ENCODE measurements at regions not wholly inside any gene's neighbourhood (a gene's known extent, or its start where the extent isn't known, plus 50 kb on each side); places are given as distances from the start of the nearest gene placed in this dataset.

DNA sequence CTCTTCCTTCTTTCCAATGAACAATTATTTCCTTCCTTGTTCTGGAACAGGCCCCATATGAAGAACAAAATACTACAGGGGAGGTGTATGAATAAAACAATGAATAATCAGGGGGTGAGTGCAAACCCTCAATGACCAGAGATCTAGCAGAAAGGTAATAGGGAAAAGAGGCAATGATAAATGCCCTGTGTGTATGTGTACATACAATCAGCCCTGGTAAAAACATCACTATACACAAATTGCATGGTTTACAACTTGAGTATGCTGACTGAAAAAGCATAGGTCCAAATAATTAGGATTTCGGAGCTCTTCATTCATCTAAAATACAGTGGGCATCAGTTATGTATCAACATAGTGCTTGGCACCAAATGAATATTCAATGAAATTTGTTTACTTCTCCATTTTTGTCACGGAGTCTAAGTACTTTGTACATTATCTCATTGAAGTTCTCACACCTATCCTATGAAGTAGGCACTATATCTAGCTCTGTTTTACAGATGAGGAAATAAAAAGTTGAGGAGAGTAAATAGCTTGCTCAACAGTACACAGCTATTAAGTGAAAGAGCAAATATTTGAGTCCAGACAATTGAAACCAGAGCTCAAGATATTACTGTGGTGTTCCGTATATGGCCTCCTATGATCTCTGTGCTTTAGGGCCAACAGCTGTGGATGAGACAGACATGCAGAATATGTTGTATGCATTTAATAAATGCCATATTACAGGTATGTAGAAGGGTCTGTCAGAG is 1065.4 kb downstream of the SORCS3 start:
- H3K36me3 Mint-ChIP-seq (ENCODE audit: low read depth): no peaks in the 10 kb centered on the region
- H3K27me3 Mint-ChIP-seq: no peaks in the 10 kb centered on the region
- no peak overlapping the region for H3K27ac Mint-ChIP-seq
- no peak for ATAC-seq (replicated peaks)
- no peak overlapping the region for H3K4me3 Mint-ChIP-seq
- H3K4me1 Mint-ChIP-seq: no peaks in the 10 kb centered on the region
- H3K9me3 Mint-ChIP-seq: peaks cover 8% of the 10 kb centered on the region

DNA sequence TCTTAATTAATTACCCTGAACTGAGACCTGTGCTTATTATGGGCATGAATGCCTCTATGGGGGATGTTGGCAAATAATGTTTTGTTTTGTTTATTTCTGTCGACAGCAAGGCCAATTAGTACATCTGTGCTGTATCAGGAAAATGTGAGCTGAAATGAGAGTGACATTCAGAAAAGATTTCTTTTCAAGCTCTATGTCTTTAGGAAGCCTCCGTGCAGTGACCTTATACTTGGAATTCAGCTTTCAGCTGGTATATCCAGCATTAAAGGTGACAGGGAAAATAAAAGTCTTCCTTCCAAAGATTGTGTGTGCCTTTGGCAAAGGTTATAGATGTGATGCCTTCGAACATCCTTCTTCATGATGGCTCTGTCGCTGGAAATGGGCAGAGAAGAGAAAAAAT is 1061.1 kb downstream of the SORCS3 start:
- ATAC-seq (replicated peaks): no peak
- H3K4me3 Mint-ChIP-seq: no peak overlapping the region
- no peaks in the 10 kb centered on the region for H3K27me3 Mint-ChIP-seq
- H3K27ac Mint-ChIP-seq: no peak overlapping the region
- H3K36me3 Mint-ChIP-seq (ENCODE audit: low read depth): no peaks in the 10 kb centered on the region
- peaks cover 3% of the 10 kb centered on the region for H3K9me3 Mint-ChIP-seq
- H3K4me1 Mint-ChIP-seq: no peaks in the 10 kb centered on the region

GRCh38 chr10:105700218-105700617 is 1059.1 kb downstream of the SORCS3 start:
- Mint-ChIP-seq H3K36me3 (ENCODE audit: low read depth) (no peaks in the 10 kb centered on the region), H3K4me1 (no peaks in the 10 kb centered on the region), H3K27me3 (no peaks in the 10 kb centered on the region), H3K27ac (no peak overlapping the region), H3K4me3 (no peak overlapping the region), H3K9me3 (no peaks in the 10 kb centered on the region)
- ATAC-seq (replicated peaks): no peak

DNA sequence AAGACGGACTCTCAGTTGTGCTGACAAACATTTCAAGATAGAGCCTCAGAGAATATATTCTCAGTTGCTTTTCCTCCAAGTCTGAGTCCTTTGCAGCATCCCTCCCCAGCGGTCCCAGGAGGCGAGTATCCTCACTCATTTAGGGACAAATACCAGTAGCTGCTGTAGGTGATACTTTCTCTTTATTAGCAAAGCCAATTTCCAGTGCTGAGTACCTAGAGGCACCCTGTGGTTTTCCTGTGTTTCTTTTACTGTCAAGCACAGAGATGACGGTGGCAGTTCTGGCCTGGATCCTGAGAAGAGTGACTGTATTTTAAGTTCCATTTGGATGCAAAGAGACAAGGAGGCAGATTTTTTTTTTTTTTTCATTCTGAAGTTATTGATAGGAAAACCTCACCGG is 1058.4 kb downstream of the SORCS3 start:
- H3K36me3 Mint-ChIP-seq (ENCODE audit: low read depth): no peaks in the 10 kb centered on the region
- no peaks in the 10 kb centered on the region for H3K4me1 Mint-ChIP-seq
- H3K27me3 Mint-ChIP-seq: no peaks in the 10 kb centered on the region
- H3K4me3 Mint-ChIP-seq: no peak overlapping the region
- H3K9me3 Mint-ChIP-seq: no peaks in the 10 kb centered on the region
- ATAC-seq (replicated peaks): no peak
- H3K27ac Mint-ChIP-seq: no peak overlapping the region

DNA sequence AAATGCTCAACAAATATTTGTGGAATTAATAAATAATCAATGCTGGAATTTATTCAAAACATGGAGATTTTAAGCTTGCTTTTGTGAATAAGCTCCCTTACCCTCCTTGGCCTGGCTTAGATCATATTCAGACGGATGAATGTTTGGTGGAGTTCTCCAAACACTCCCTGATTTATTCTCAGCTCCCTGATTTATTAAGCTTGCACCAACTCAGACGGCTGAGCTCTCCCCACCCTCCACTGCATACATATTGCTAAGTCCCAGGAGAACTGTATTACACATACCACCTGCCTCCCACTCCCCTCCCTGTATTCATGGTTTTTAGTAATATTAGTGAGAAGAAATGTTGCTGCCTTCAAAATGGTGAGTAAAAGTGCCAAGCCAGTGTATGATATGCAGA is 1057.5 kb downstream of the SORCS3 start:
- no peaks in the 10 kb centered on the region for H3K9me3 Mint-ChIP-seq
- ATAC-seq (replicated peaks): no peak
- H3K4me3 Mint-ChIP-seq: no peak overlapping the region
- H3K36me3 Mint-ChIP-seq (ENCODE audit: low read depth): no peaks in the 10 kb centered on the region
- H3K27me3 Mint-ChIP-seq: no peaks in the 10 kb centered on the region
- no peaks in the 10 kb centered on the region for H3K4me1 Mint-ChIP-seq
- H3K27ac Mint-ChIP-seq: no peak overlapping the region

GRCh38 chr10:105697290-105697780 is 1056.2 kb downstream of the SORCS3 start:
- Mint-ChIP-seq H3K36me3 (ENCODE audit: low read depth) (no peaks in the 10 kb centered on the region), H3K27ac (no peak overlapping the region), H3K4me1 (no peaks in the 10 kb centered on the region), H3K4me3 (no peak overlapping the region), H3K27me3 (no peaks in the 10 kb centered on the region), H3K9me3 (no peaks in the 10 kb centered on the region)
- ATAC-seq (replicated peaks): no peak

GRCh38 chr10:105691811-105692210 is 1050.7 kb downstream of the SORCS3 start:
- no peak overlapping the region for H3K27ac Mint-ChIP-seq
- peaks cover 3% of the 10 kb centered on the region for H3K9me3 Mint-ChIP-seq
- no peaks in the 10 kb centered on the region for H3K4me1 Mint-ChIP-seq
- ATAC-seq (replicated peaks): no peak
- H3K4me3 Mint-ChIP-seq: no peak overlapping the region
- H3K27me3 Mint-ChIP-seq: no peaks in the 10 kb centered on the region
- no peaks in the 10 kb centered on the region for H3K36me3 Mint-ChIP-seq (ENCODE audit: low read depth)

DNA sequence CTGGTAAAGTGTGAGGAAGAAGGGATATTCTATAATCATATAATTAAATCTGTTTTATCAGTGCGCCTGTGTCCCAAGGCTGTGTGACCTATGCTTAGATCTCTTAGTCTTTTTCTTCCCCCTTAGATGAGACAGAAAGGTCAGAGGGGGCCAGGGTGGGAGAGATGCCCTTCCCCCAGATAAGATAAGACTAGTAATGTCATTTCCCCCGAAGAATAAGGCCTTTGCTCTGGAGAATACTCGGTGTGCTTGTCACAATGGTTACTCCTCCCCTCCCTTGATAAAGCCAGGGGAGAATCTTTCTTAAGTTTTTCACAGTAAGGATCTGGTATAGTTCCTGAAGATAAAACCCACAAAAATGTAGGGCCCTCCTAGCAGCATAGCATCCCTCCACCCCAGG is 1041.8 kb downstream of the SORCS3 start:
- no peak overlapping the region for H3K27ac Mint-ChIP-seq
- H3K36me3 Mint-ChIP-seq (ENCODE audit: low read depth): no peaks in the 10 kb centered on the region
- H3K27me3 Mint-ChIP-seq: no peaks in the 10 kb centered on the region
- no peaks in the 10 kb centered on the region for H3K4me1 Mint-ChIP-seq
- no peak for ATAC-seq (replicated peaks)
- peaks cover 35% of the 10 kb centered on the region for H3K9me3 Mint-ChIP-seq
- no peak overlapping the region for H3K4me3 Mint-ChIP-seq

GRCh38 chr10:105681051-105681450 is 1040.0 kb downstream of the SORCS3 start:
- H3K27ac Mint-ChIP-seq: no peak overlapping the region
- no peaks in the 10 kb centered on the region for H3K4me1 Mint-ChIP-seq
- ATAC-seq (replicated peaks): no peak
- H3K27me3 Mint-ChIP-seq: no peaks in the 10 kb centered on the region
- peaks cover 32% of the 10 kb centered on the region for H3K9me3 Mint-ChIP-seq
- no peaks in the 10 kb centered on the region for H3K36me3 Mint-ChIP-seq (ENCODE audit: low read depth)
- no peak overlapping the region for H3K4me3 Mint-ChIP-seq

GRCh38 chr10:105679781-105680180 is 1038.7 kb downstream of the SORCS3 start:
- Mint-ChIP-seq H3K27me3 (no peaks in the 10 kb centered on the region), H3K9me3 (peaks cover 33% of the 10 kb centered on the region), H3K4me3 (no peak overlapping the region), H3K36me3 (ENCODE audit: low read depth) (no peaks in the 10 kb centered on the region), H3K4me1 (no peaks in the 10 kb centered on the region), H3K27ac (no peak overlapping the region)
- no peak for ATAC-seq (replicated peaks)

DNA sequence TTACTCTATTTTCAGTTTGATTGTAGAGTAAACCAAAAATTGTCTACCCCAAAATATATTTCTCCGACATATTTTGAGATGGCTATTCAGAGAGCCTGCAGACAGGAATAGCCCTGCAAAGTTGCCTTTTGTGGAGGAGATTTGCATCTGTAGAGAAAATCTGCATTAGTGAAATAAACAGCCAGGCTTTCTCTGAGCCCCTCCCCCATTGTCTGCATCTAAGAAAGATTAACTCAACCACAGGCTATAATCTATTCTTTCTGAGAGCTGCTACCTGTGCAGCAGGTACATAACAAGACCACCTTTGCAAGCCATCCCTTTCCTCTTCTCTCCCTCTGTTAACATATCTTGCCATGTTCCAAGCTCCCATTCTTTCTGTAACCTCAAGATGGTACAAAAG is 1034.2 kb downstream of the SORCS3 start:
- H3K9me3 Mint-ChIP-seq: peaks cover 21% of the 10 kb centered on the region
- ATAC-seq (replicated peaks): no peak
- H3K4me1 Mint-ChIP-seq: no peaks in the 10 kb centered on the region
- H3K4me3 Mint-ChIP-seq: no peak overlapping the region
- H3K36me3 Mint-ChIP-seq (ENCODE audit: low read depth): no peaks in the 10 kb centered on the region
- H3K27me3 Mint-ChIP-seq: no peaks in the 10 kb centered on the region
- H3K27ac Mint-ChIP-seq: no peak overlapping the region

- no peak for ATAC-seq (replicated peaks)
- H3K4me3 Mint-ChIP-seq: no peak overlapping the region
- no peaks in the 10 kb centered on the region for H3K27me3 Mint-ChIP-seq
- H3K4me1 Mint-ChIP-seq: no peaks in the 10 kb centered on the region
- no peaks in the 10 kb centered on the region for H3K36me3 Mint-ChIP-seq (ENCODE audit: low read depth)
- H3K27ac Mint-ChIP-seq: no peak overlapping the region
- H3K9me3 Mint-ChIP-seq: peaks cover 20% of the 10 kb centered on the region
These were observed 1033.4 kb downstream of the SORCS3 start for GRCh38 chr10:105674448-105674847.

GRCh38 chr10:105658696-105659095 is 1017.6 kb downstream of the SORCS3 start:
- Mint-ChIP-seq H3K4me3 (no peak overlapping the region), H3K9me3 (peaks cover 12% of the 10 kb centered on the region), H3K27me3 (no peaks in the 10 kb centered on the region), H3K27ac (no peak overlapping the region), H3K4me1 (no peaks in the 10 kb centered on the region), H3K36me3 (ENCODE audit: low read depth) (no peaks in the 10 kb centered on the region)
- no peak for ATAC-seq (replicated peaks)

DNA sequence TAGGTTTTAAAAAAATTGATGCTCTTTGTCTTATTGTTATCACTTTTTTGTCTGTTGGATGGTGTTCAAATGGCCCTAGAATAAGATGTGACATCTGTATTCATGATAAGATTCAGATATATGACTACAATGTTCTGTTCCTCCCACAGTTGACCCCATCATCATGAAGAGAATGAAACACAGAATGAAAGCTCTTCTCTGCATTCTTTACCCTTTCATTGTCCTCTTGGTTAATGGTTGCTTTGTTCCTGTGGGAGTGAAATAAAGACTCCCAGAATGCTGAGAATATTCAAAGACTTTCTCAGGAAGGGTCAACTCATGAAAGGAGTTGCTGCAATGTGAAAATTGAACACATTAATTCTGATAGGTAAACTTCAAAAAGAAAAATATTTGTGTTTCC is 1015.8 kb downstream of the SORCS3 start:
- Mint-ChIP-seq H3K4me3 (no peak overlapping the region), H3K4me1 (no peaks in the 10 kb centered on the region), H3K36me3 (ENCODE audit: low read depth) (no peaks in the 10 kb centered on the region), H3K27ac (no peak overlapping the region), H3K9me3 (peaks cover 9% of the 10 kb centered on the region), H3K27me3 (no peaks in the 10 kb centered on the region)
- ATAC-seq (replicated peaks): no peak

DNA sequence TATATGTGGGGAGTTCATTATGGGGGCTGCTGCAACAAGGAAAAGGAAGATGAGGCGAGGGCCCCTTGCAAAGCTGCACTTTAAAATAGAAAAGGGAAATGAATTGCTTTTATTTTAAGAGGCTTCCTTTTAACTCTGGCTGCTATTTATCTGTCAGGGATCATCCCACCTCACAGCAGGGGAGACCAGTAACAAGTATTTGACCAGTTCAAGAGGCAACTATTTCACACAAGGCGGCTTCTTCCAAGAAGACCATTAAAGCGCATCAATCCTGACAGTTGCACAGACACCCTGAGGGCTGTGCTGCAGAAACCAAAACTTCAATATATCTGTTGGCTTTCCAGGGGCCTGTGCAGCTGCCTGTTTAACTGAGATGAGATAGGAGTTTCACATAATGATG is 1009.2 kb downstream of the SORCS3 start:
- no peak for ATAC-seq (replicated peaks)
- H3K9me3 Mint-ChIP-seq: peaks cover 7% of the 10 kb centered on the region
- no peak overlapping the region for H3K27ac Mint-ChIP-seq
- H3K4me1 Mint-ChIP-seq: no peaks in the 10 kb centered on the region
- no peaks in the 10 kb centered on the region for H3K36me3 Mint-ChIP-seq (ENCODE audit: low read depth)
- no peak overlapping the region for H3K4me3 Mint-ChIP-seq
- H3K27me3 Mint-ChIP-seq: no peaks in the 10 kb centered on the region

GRCh38 chr10:105647354-105647753 is 1006.3 kb downstream of the SORCS3 start:
- Mint-ChIP-seq H3K9me3 (peaks cover 7% of the 10 kb centered on the region), H3K27me3 (no peaks in the 10 kb centered on the region), H3K4me1 (no peaks in the 10 kb centered on the region), H3K4me3 (no peak overlapping the region), H3K36me3 (ENCODE audit: low read depth) (no peaks in the 10 kb centered on the region), H3K27ac (no peak overlapping the region)
- no peak for ATAC-seq (replicated peaks)
